ENCODE measurements at regions not wholly inside any gene's neighbourhood (a gene's known extent, or its start where the extent isn't known, plus 50 kb on each side); places are given as distances from the start of the nearest gene placed in this dataset.

DNA sequence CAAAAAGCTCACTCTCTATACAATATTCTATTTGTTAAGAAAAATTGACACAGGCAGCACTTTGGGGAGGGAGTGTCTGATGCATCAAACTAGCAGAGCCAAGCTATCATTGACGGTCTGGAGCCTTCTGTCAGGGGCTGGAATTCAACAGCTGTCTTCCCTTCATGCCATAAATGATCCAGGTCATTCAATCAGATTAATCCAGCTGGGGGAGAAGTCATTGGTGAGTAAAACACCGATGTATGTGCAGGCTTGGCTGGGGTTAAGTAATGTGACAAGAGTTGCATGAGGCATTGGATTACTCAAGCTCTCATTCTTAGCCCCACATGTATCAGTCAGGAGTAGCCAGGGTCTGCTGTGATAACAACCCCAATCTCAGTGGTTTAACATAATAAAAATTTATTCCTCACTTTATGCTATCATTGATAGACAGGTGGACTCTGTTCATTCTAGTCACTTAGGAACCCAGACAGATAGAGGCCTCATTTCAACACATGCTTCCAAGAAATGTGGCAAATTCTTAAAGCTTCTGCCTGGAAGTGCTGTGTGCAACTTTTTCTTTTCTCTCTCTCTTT lies 118.1 kb upstream of the GADD45A start:
- Mint-ChIP-seq H3K36me3 (no peaks in the 10 kb centered on the region), H3K4me1 (peaks cover 8% of the 10 kb centered on the region), H3K27me3 (ENCODE audit: low read depth) (peaks cover 3% of the 10 kb centered on the region; the same call in 1 of the 2 replicates), H3K27ac (no peak overlapping the region), H3K9me3 (peaks cover 15% of the 10 kb centered on the region), H3K4me3 (no peak overlapping the region)
- CTCF ChIA-PET, result interaction anchor here (2.4 kb wide), 1 partner anchor 193 kb away, joined by 6 read pairs; no protein-coding TSS in a partner anchor
- ATAC-seq (no peak), DNase-seq (ENCODE audit: low spot score) (no peak)
- POLR2A ChIA-PET, result no interaction called here
- TF ChIP-seq OVOL2 (CRISPR knock-in tag; IDR thresholded peaks at IDR 0.05; ENCODE audit: borderline replicate concordance), result no peak

- DNase-seq (ENCODE audit: low spot score) (no peak), ATAC-seq (no peak)
- ChIA-PET CTCF (interaction anchor here (1.1 to 3.6 kb wide), 7 partner anchors 9 to 189 kb away, joined by 3 to 24 read pairs (median 3); partner anchors contain the start of gene GADD45A), POLR2A (no interaction called here)
- no peaks in the 10 kb centered on the region for H3K27me3 Mint-ChIP-seq (ENCODE audit: low read depth)
- TF ChIP-seq, protein P1, sequence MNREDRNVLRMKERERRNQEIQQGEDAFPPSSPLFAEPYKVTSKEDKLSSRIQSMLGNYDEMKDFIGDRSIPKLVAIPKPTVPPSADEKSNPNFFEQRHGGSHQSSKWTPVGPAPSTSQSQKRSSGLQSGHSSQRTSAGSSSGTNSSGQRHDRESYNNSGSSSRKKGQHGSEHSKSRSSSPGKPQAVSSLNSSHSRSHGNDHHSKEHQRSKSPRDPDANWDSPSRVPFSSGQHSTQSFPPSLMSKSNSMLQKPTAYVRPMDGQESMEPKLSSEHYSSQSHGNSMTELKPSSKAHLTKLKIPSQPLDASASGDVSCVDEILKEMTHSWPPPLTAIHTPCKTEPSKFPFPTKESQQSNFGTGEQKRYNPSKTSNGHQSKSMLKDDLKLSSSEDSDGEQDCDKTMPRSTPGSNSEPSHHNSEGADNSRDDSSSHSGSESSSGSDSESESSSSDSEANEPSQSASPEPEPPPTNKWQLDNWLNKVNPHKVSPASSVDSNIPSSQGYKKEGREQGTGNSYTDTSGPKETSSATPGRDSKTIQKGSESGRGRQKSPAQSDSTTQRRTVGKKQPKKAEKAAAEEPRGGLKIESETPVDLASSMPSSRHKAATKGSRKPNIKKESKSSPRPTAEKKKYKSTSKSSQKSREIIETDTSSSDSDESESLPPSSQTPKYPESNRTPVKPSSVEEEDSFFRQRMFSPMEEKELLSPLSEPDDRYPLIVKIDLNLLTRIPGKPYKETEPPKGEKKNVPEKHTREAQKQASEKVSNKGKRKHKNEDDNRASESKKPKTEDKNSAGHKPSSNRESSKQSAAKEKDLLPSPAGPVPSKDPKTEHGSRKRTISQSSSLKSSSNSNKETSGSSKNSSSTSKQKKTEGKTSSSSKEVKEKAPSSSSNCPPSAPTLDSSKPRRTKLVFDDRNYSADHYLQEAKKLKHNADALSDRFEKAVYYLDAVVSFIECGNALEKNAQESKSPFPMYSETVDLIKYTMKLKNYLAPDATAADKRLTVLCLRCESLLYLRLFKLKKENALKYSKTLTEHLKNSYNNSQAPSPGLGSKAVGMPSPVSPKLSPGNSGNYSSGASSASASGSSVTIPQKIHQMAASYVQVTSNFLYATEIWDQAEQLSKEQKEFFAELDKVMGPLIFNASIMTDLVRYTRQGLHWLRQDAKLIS (CRISPR knock-in tag; IDR thresholded peaks at IDR 0.05; ENCODE audit: borderline replicate concordance), result no peak
- H3K36me3 Mint-ChIP-seq, result no peaks in the 10 kb centered on the region
- no peak overlapping the region for H3K4me3 Mint-ChIP-seq
- no peaks in the 10 kb centered on the region for H3K9me3 Mint-ChIP-seq
- H3K4me1 Mint-ChIP-seq, result peaks cover 8% of the 10 kb centered on the region
- H3K27ac Mint-ChIP-seq, result no peak overlapping the region
Measured at GRCh38 chr1:67570486-67571143, 114.4 kb upstream of the GADD45A start.

GRCh38 chr1:67571406-67571805 lies 113.6 kb upstream of the GADD45A start:
- Mint-ChIP-seq H3K27ac (no peak overlapping the region), H3K27me3 (ENCODE audit: low read depth) (no peaks in the 10 kb centered on the region), H3K36me3 (no peaks in the 10 kb centered on the region), H3K4me1 (peaks cover 7% of the 10 kb centered on the region), H3K4me3 (no peak overlapping the region), H3K9me3 (no peaks in the 10 kb centered on the region)
- CTCF ChIA-PET, result interaction anchor here (0.9 to 3.6 kb wide), 5 partner anchors 10 to 283 kb away, joined by 3 to 24 read pairs (median 7); partner anchors contain the start of gene GADD45A
- POLR2A ChIA-PET, result no interaction called here
- TF ChIP-seq ZNF281 (CRISPR knock-in tag; IDR thresholded peaks at IDR 0.05) (no peak), GTF2I (CRISPR knock-in tag; conservative IDR thresholded peaks at IDR 0.05) (no peak), ZNF396 (CRISPR knock-in tag; IDR thresholded peaks at IDR 0.05; ENCODE audit: borderline replicate concordance) (no peak), RORB (CRISPR knock-in tag; IDR thresholded peaks at IDR 0.05) (no peak), ZNF512 (CRISPR knock-in tag; IDR thresholded peaks at IDR 0.05; ENCODE audit: borderline replicate concordance) (no peak), RELA (CRISPR knock-in tag; IDR thresholded peaks at IDR 0.05; ENCODE audit: borderline replicate concordance) (no peak), CTCF (IDR thresholded peaks at IDR 0.05) (no peak), GABPB1 (CRISPR knock-in tag; IDR thresholded peaks at IDR 0.05) (no peak), SMAD4 (CRISPR knock-in tag; IDR thresholded peaks at IDR 0.05) (no peak), ESRRA (CRISPR knock-in tag; IDR thresholded peaks at IDR 0.05; ENCODE audit: borderline replicate concordance) (no peak)
- TF ChIP-seq, protein P2, sequence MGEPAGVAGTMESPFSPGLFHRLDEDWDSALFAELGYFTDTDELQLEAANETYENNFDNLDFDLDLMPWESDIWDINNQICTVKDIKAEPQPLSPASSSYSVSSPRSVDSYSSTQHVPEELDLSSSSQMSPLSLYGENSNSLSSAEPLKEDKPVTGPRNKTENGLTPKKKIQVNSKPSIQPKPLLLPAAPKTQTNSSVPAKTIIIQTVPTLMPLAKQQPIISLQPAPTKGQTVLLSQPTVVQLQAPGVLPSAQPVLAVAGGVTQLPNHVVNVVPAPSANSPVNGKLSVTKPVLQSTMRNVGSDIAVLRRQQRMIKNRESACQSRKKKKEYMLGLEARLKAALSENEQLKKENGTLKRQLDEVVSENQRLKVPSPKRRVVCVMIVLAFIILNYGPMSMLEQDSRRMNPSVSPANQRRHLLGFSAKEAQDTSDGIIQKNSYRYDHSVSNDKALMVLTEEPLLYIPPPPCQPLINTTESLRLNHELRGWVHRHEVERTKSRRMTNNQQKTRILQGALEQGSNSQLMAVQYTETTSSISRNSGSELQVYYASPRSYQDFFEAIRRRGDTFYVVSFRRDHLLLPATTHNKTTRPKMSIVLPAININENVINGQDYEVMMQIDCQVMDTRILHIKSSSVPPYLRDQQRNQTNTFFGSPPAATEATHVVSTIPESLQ (CRISPR knock-in tag; IDR thresholded peaks at IDR 0.05), result no peak
- DNase-seq (ENCODE audit: low spot score) (no peak), ATAC-seq (no peak)
